Cardiac septum (tissue), 1 donor: ENCODE measurements at regions not wholly inside any gene's neighbourhood (a gene's known extent, or its start where the extent isn't known, plus 50 kb on each side); places are given as distances from the start of the nearest gene placed in this dataset.

Source experiments
- DNase-seq: peaks from one replicate; pipeline ENCODE4 v3.0.0-alpha.2; 2020; ENCODE audit warnings: low spot score
- intact Hi-C: fragments of 100-400 bp; cut with DNase I; formaldehyde crosslinking; loops from one replicate; pipeline ENCODE4 v1.14.0; 2022
- donor health status: DM: no; HTN: no; CAD: no.

DNA sequence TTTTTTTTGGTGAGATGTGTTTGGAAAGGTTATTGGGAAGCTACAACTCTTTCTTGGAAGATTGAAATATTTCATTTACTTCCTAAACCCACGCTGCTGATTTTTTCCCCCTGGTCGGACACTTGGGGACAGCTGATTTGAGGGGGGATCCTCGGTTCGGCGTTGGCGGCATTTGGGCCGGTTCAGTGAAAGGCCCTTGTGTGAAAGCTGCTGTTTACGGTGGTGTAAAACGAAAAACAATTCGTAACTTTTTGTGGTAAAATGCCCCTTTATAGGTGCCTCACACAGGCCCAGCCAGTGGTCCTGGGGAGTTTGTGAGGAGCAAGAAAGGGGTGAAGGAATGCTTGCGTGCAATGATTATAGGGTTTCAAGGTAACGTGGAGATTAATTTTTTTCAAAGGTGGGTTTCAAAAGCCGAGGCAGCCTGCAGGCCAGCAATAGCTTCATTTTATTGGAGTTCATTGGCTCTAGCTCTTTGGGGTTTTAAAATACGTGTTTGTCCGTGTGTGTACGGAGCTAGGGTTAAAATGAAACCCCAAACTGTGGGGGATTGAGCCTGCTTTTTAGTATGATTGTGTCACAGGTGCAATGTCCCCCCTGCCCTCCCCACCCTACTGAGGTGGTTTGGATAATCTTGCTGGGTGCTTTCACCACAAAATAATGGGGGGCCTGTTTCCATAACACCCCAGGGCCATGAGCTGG lies 77.2 kb upstream of the PPARA start:
- intact Hi-C loops: loop anchor here (5.0 kb wide), 2 partner anchors 34 to 61 kb away; no protein-coding TSS in a partner anchor
- DNase-seq: peak; percentile 56

DNA sequence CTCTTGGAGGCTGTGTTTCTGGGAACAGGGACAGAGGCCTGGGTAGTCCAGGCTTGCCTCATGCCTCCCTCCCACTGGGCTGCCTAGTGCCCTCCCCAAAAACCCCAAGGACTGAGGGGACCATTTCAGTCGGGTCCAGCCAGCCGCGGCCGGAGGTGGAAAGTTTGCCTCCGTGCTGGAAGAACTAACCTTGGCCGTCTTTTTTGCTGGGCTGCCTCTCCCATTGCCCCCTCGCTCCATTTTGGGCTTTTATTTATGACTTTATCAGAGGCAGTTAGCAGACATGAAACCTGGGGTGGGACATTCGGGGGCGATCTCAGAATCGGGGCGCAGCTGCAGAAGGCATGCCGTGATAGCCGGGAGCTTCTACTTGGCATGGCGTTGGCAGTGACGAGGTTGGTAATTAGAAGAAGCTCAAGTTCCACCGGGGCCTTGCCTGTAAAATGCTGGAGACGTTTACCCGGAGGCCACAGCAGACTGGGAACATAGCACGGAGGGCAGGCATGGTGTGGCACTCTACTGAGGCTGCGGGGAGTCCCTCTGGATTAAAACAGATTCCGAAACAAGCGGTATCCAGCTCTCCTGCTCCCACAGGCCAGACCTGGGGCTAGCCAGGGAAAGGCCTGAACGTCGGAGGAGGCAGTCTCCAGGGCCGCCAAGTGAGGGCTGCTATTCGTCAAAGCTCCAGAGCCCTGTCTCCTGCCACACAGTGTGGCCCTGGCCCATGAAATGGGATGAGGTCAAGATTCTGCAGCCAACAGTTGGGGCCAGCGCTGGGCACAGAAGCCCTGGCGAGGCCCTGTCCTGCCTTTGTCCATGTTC lies 76.4 kb upstream of the PPARA start:
- DNase-seq: peak; percentile 78
- intact Hi-C loops: loop anchor here (5.0 kb wide), 2 partner anchors 33 to 62 kb away; no protein-coding TSS in a partner anchor

DNA sequence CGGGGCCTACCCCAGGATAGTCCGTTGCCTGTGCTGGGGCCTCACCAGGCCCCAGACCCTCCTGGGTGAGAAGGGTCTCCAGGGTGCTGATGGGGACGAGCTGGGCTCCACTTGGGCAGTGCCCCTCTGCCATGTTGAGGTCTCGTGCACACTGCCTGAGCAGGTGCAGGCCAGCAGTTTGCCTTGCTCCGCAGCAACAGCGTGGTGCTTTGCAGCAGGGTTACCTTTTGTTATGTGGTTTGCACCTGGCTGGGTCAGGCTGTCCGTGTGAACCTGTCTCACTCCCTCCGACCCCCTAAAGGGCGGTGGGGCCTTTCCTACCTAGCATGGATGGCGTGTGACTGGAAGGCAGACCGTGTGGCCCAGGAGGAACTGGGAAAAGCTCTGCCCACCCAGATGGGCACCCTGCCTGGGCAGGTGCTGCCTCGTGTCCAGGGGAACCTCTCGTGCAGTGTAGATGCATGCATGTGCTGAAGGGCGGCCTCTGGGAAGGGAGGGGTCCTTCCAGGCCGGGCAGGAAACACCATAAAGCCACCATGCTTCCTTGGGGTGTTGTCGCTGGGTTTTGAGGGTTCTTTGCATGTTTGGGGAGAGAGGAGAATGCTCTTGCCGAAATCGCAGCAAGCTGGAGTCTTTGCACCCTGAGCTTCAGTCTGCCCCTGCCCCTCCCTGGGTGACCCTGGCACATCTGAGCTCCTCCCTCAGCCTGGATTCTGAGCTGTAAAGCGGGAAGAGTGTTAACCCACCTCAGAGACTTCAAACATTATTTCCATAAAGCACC lies 75.4 kb upstream of the PPARA start:
- peak; percentile 71 for DNase-seq
- intact Hi-C loops: loop anchor here (5.0 kb wide), 2 partner anchors 32 to 63 kb away; no protein-coding TSS in a partner anchor

DNA sequence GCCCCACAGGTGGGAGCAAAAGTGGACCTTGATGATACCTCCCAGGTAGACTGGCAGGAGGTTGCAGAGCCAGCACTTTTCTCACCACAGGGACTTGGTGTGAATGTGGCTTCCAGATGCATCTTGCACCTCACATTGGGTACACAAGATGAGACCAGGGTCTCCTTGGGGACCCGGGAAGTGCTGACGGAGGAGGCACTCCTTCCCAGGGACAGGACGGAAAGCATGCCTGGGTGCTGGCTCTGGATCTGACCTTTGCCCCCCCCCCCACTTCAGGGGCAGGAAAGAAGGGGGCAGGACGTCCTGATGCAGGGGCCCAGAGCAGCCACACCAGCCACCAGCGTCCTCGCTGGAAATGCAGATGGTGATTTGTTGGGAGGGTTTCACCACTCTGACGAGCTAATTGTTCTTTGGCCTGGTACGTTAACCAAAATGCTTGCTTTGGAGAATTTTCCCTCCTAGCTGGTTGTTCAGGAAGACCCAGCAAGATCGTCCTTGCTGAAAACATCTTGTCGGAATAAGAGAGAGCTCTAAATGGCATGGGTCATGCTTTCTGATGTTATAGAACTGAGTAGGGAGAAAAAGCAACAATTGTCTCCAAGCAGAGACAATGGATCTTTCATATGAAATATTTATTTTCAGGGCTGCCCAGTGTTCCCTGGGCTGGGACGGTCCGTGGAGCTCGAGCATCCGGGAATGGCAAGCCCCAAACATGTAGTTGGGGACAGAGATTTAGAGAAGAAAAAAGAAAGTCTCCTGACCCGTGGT lies 74.4 kb upstream of the PPARA start:
- peak; percentile 70 for DNase-seq
- intact Hi-C loops: no loop called here

DNA sequence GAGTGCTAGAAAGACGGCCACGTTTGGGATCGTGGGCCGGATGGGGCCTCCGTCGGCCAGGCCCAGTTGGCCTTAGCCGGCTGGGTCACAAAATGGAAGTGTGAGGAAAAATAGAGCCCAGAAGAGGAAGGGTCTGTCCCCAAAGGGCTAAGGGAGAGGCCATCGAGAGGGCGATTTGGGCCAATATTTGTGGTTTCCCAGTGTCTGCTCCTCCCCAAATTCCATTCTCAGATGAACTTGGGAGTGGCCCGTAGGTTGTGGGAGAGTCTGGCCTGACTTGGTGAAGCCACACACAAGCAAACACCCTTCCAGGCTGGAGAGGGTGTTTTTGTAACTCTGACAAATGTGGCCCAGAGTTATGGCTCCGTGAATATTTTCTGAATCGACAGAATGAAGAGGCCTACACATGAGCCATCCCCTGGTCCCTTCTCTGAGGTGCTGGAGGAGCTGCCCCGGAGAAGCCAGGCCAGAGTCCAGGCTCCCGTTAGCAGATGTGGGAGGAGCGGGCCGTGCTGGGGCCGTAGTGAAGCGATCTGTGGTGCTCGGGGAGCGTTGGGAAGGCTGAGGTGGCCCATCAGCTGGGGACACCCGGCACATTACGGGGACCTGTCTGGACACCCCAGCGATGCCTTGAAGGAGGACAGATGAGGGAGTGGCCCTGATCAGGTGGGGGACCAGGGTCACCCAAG lies 73.5 kb upstream of the PPARA start:
- intact Hi-C loops: no loop called here
- DNase-seq: peak; percentile 73

DNA sequence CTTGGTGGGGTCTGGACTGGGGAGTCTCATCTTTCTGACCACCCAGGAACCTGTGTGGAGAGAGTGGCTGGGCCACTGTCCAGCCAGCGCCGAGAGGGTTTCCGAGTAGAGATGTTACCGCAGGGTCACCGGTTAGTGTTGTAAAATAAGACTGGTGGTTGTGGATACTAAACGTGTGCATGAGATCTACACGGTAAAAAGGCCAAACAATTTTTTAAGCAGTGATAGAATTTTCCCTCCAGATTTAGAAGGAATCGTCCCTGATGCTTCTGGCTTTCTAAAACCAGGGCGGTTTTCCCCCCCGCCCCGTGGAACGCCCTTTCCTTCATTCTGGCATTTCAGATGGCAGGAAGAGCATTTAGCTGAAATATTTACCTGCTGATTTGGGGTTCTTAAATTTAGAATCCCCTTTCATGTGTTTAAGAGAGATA lies 72.6 kb upstream of the PPARA start:
- DNase-seq: peak; percentile 33
- intact Hi-C loops: no loop called here

DNA sequence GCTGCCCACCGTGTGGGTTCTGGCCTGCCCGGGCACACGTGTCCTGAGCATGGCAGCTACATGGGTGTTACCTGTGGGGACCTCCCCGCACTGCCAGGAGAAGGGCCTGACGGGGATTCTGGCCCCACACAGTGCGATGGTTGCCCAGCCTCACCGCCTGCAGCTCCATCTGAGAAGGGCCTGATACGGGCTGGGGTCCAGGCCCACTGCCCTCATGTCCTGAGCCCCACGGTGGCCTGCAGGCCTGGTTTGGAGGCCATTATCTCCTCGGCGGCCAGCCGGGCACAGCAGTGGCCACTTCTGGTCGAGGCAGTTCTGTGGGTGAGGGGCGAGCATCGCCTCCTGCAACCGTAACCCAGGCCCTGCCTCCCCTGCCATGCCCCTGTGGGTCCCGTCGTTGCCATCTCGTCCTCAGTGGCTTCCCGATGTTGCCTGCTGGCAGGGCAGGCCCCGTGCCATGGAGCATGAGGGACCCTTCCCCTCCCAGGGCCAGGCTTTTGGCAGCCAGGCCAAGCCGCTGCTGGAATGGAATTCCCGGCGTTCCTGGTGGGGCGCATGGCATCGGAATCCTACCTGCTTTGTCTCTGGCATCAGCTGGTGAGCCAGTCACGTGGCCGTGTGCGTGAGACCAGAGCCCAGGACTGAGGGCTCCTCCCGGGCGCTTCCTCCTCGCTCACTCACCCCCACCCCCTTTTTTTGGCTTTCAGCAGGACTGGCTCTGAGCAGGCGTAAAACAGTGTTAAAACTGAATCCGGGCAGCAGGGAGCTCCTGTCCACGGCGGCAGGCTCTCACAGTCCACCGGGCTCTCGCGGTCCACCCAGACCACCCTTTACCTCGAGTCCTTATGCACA lies 71.9 kb upstream of the PPARA start:
- DNase-seq: peak; percentile 90
- intact Hi-C loops: no loop called here

DNA sequence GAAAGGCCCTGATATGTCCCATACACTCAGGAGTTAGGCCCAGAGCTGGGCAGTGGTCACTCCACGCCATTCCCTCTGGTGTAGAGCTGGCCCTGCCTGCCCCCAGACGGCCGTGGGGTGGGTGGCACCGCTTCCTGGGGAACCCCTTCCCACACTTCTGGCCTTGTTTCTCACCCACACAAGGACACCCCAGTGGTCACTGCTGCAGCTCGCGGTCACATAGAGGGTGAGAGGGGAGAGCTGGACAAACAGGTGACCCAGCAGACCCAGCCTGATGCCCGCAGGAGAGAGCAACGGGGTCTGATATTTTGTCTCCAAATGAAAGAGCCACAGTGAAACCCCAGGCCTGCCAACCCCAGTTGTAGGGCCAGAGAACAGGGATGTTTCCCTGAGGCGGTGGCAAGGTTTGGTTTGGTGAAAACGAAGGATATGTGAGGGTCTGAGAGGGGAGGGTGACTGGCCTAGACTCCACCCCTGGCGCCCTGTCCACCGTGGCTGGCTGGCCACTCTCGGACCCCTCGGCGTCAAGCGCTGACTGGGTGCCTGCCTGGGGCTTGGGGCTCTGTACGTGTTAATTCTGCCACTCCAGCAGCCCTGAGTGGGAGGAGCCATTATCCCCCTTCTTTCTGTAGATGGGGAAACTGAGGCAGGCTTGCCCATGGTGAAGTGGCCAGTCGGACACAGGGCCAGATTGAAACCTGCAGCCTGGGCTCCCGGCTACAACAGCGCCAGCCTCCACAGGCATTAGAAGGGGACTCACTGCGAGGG lies 71.0 kb upstream of the PPARA start:
- intact Hi-C loops: no loop called here
- DNase-seq: peak; percentile 76

DNA sequence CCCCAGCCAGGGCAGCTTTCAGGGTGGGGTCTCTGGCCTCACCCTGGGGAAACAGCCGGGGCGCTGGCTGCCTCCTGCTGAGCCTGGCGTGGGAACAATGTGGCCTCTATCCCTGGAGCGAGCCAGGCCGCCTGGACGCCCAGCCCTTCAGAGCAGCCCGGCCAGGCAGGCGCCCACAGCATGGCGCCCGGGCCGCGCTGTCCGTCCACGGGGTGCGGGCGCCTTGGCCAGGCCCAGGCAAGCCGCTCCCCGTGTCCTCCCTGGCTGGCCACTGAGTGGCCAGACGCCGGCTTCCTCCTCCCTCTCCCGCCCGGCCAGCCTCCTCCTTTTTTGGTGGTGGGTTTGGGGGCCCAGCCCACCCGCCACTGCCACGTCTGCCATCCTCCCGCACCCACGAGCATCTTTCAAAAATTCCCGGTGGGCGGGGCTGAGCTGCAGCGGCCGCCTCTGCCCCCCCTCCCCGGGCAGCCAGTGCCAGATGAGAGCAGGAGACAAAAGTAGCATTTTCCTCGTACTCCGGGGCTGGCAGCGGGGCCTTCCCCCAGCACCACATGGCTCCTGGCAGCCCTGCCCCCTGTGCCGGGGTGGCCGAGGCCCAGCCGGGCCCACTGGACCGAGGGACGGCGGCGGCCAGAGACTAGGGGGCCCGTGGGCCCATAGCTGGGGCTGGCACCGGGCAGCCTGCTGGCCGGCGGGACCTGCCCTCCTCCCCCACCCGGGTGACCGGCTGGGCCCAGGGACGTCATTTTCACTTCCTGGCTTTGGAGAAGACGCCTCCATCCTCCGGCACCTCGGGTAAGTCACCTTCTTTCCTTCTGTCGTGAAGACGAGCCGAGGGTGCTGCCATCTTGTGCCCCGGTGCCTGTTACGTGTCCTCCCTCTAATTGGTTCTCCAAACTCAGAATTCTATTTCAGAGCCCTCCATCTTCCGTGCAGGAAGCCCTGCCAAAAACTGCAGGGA lies 70.2 kb upstream of the PPARA start:
- peak; percentile 86 for DNase-seq
- intact Hi-C loops: no loop called here

DNA sequence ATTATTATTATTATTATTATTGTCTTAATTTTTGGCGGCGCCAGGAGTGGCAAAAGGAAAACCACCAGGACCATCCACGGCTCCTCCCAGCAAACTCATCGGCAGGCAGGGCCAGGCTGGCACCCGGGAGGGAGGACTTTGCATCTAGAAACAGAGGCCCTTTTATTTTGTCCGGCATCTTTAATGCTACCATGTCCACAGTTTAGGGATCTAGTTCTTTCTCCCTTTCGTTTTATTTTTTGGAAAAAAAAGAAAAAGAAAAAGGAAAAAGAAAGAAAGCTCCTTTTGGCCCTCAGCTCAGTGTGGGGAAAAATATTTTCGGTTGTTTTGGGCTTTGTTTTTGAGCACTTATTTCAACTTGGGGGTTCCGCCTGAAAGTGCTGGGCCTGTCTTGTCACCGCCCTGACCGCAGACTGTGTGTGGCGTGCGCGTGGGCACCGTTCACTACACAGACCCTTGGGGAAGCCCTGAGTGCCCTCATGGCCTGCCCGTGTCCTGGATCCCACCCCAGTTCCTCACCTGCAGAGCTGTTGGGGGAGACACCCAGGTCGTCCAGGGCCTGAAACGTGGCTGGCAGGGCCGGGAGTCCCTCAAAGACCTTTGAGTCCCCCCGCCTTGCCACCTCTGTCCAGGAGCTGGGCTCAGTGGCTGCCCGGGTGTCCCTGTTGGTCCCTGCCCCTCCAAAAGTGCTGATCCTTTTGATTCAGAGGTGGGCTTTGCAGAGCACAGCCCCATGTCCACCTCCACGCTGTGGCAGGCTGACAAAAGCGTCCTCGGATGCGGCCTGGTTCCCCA lies 69.1 kb upstream of the PPARA start:
- DNase-seq: peak; percentile 74
- intact Hi-C loops: no loop called here

DNA sequence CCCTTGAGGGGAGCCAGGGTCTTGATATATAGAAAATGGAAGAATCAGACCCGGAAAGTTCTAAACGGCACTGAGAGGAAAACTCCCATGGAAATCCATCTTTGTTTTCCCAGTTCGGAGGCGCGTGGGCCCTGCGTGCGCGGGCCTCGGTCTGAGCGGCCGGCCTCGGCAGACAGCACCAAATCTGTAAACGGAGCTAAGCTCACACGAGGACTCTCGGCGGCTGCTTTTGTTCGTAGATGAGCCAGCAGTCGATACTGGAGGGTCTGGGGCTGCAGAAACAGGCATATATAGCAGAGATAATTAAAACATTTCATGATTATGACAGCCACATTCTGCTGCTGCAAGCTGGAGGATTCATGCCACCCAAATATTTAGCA lies 68.5 kb upstream of the PPARA start:
- intact Hi-C loops: no loop called here

DNA sequence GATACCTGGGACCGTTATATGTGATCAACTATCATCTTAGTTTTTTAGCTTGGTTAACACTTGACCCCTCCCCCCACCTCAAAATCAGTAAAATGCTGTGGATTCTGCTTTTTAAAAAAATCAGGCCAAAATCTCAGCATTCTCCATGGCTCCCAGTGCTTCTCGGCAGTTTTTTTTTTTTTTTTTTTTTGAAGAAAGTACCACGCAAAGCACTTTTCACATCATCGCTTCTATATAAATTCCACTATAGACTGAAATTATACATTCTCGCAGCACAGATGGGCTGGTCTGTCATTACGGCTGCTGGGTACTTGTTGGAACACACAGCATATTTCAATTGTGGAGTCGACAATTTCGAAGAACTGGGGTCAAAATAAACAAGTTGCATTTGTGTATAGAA lies 67.7 kb upstream of the PPARA start:
- intact Hi-C loops: no loop called here
- no peak for DNase-seq

More for the DNA sequence above, 68.5 kb upstream of the PPARA start:
- peak; percentile 70 for DNase-seq

DNA sequence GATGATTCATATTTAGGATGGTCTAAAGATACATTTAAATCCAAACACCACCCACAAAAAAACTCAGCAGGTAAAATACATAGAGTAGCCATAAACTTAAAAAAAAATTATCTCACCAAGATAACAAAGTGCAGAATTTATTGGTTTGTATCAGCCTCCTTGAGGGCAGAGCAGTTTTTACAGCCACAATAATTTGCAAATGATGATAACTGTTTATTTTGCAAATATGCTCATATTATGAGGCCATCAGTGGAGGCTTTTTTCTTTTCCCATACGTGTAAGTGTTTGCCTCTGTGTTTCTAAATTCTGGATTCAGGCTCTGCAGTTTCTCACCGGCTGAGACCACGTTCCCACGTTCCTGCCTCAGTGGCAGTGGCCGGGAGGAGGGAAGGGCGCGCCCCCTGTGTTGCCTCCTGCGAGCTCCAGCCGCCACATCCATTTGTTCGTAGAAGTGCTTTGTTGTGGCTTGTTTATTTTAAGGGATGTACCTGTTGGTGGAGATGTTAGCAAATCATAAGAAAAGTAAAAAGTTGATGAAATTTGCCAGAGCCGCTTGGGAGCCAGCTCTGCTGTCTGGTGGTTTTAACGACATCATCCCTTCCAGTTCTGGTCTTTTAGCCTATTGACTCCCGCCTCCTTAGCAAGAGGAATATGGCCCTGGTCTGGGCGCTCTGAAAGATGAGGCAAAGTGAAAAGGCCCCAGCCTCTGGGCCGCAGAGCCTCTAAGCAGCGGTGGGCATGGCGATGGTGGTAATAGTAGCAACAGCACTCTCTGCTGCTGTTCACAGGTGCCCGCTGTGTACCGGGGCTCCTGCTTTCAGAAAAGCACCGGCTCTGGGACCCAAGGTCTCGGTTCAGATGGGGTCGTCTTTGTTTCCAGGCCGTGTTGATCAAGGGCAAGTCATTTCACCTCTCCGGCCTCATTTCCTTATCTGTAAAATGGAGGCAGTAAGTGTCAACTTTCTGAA lies 66.7 kb upstream of the PPARA start:
- intact Hi-C loops: no loop called here
- DNase-seq: peak; percentile 53

DNA sequence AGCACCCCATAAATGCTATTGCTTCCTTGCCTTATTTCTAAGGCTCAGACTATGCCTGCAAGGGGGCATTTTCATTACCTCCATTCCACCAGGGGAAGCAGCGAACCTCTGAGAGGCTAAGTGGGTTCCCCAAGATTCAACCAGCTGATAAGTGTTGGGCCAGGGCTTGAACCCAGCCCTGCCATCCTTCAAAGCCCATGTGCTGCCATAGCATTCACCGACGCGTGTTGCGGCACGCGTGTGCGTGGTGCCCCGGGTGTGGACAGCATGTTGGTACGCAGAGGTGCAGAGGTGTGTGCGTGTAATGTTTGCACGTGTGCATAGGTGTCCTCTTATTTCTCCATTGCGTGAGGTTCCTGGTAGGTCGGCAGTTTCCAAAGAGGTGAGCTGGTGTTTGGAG lies 66.0 kb upstream of the PPARA start:
- no peak for DNase-seq
- intact Hi-C loops: no loop called here
